Neural crest cell (in vitro differentiated cells): ENCODE measurements at regions not wholly inside any gene's neighbourhood (a gene's known extent, or its start where the extent isn't known, plus 50 kb on each side); places are given as distances from the start of the nearest gene placed in this dataset.
"Not testable (repeated sequence)": the region's sequence is repeated elsewhere in the genome, so short reads cannot be mapped to it uniquely, and the experiment has no call there.

Source experiments
- DNase-seq: peaks from one replicate; pipeline ENCODE4 v3.0.0; 2021; ENCODE audit warnings: low read depth, mixed read lengths, low spot score
- H3K27ac Mint-ChIP-seq: one replicate; pipeline ENCODE4 v1.8.0; 2021; ENCODE audit warnings: mild to moderate bottlenecking, mixed read lengths; ENCODE audit not compliant: unreplicated experiment
- H3K27me3 Mint-ChIP-seq: 2 replicates; pipeline ENCODE4 v1.8.0; 2021; ENCODE audit warnings: low read depth, mild to moderate bottlenecking, mixed read lengths
- H3K36me3 Mint-ChIP-seq: 2 replicates; pipeline ENCODE4 v1.8.0; 2021; ENCODE audit warnings: low read depth, mild to moderate bottlenecking, mixed read lengths
- H3K4me1 Mint-ChIP-seq: 2 replicates; pipeline ENCODE4 v1.8.0; 2021; ENCODE audit warnings: mixed read lengths
- H3K4me3 Mint-ChIP-seq: one replicate; pipeline ENCODE4 v1.8.0; 2021; ENCODE audit warnings: mild to moderate bottlenecking, mixed read lengths
- H3K9me3 Mint-ChIP-seq: 2 replicates; pipeline ENCODE4 v1.8.0; 2021; ENCODE audit warnings: mixed read lengths
- CTCF ChIP-seq: fragments of 200-600 bp; sonication (generic); conservative IDR thresholded peaks from 2 replicates; pipeline ENCODE4 v1.5.0; 2021; ENCODE audit warnings: antibody characterized with exemption, mild to moderate bottlenecking

GRCh38 chr18:46237891-46238290 is 133.7 kb downstream of the HAUS1 start:
- Mint-ChIP-seq H3K9me3 (no peaks in the 10 kb centered on the region), H3K4me3 (no peak overlapping the region), H3K4me1 (peaks cover 4% of the 10 kb centered on the region), H3K36me3 (no peaks in the 10 kb centered on the region), H3K27ac (no peak overlapping the region), H3K27me3 (no peaks in the 10 kb centered on the region)
- no peak for DNase-seq
- no peak for TF ChIP-seq CTCF

- Mint-ChIP-seq H3K27ac (no peak overlapping the region), H3K4me3 (no peak overlapping the region)
These were observed 135.4 kb downstream of the HAUS1 start for GRCh38 chr18:46239549-46239948.

GRCh38 chr18:46239998-46240397 is 135.8 kb downstream of the HAUS1 start:
- TF ChIP-seq CTCF: no peak
- DNase-seq: no peak
- Mint-ChIP-seq H3K27ac (no peak overlapping the region), H3K9me3 (no peaks in the 10 kb centered on the region), H3K4me3 (no peak overlapping the region), H3K27me3 (no peaks in the 10 kb centered on the region), H3K36me3 (no peaks in the 10 kb centered on the region), H3K4me1 (no peaks in the 10 kb centered on the region)

More at GRCh38 chr18:46239549-46239948, 135.4 kb downstream of the HAUS1 start:
- Mint-ChIP-seq H3K4me1 (peaks cover 3% of the 10 kb centered on the region), H3K27me3 (no peaks in the 10 kb centered on the region), H3K9me3 (no peaks in the 10 kb centered on the region), H3K36me3 (no peaks in the 10 kb centered on the region)
- TF ChIP-seq CTCF: no peak
- no peak for DNase-seq

- not testable (repeated sequence) for H3K27ac Mint-ChIP-seq, H3K4me1 Mint-ChIP-seq, DNase-seq, H3K9me3 Mint-ChIP-seq, H3K27me3 Mint-ChIP-seq, H3K4me3 Mint-ChIP-seq, H3K36me3 Mint-ChIP-seq
These were observed 137.2 kb downstream of the HAUS1 start for GRCh38 chr18:46241393-46241792.

- H3K27ac Mint-ChIP-seq: no peak overlapping the region
- H3K36me3 Mint-ChIP-seq: no peaks in the 10 kb centered on the region
- DNase-seq: no peak
- no peaks in the 10 kb centered on the region for H3K4me1 Mint-ChIP-seq
- TF ChIP-seq CTCF: no peak
- no peaks in the 10 kb centered on the region for H3K9me3 Mint-ChIP-seq
- H3K27me3 Mint-ChIP-seq: no peaks in the 10 kb centered on the region
- H3K4me3 Mint-ChIP-seq: no peak overlapping the region
These were observed 138.0 kb downstream of the HAUS1 start for GRCh38 chr18:46242183-46242582.

GRCh38 chr18:46243095-46243494 is 138.9 kb downstream of the HAUS1 start:
- Mint-ChIP-seq H3K27me3 (no peaks in the 10 kb centered on the region), H3K9me3 (no peaks in the 10 kb centered on the region), H3K27ac (no peak overlapping the region), H3K4me3 (no peak overlapping the region), H3K36me3 (no peaks in the 10 kb centered on the region), H3K4me1 (no peaks in the 10 kb centered on the region)
- no peak for DNase-seq
- TF ChIP-seq CTCF: no peak
